ENCODE measurements at regions not wholly inside any gene's neighbourhood (a gene's known extent, or its start where the extent isn't known, plus 50 kb on each side); places are given as distances from the start of the nearest gene placed in this dataset.
A peak's percentile ranks its signal among the peaks of the same experiment; 100 is the strongest.
"Not testable (repeated sequence)": the region's sequence is repeated elsewhere in the genome, so short reads cannot be mapped to it uniquely, and the experiment has no call there.

GRCh38 chr13:86253497-86253896 is 454.3 kb upstream of the SLITRK6 start:
- DNase-seq (ENCODE audit: low read depth): not testable (repeated sequence)

- not testable (repeated sequence) for DNase-seq (ENCODE audit: low read depth)
Observed at GRCh38 chr13:86255820-86256219, 456.6 kb upstream of the SLITRK6 start.

GRCh38 chr13:86269511-86269910 is 470.3 kb upstream of the SLITRK6 start:
- DNase-seq (ENCODE audit: low read depth): no peak

- peak; percentile 71 for DNase-seq (ENCODE audit: low read depth)
Observed at GRCh38 chr13:86282442-86282841, 483.2 kb upstream of the SLITRK6 start.

- DNase-seq (ENCODE audit: low read depth): no peak
Observed at GRCh38 chr13:86283031-86283430, 483.8 kb upstream of the SLITRK6 start.

GRCh38 chr13:86298725-86299124 is 499.5 kb upstream of the SLITRK6 start:
- DNase-seq (ENCODE audit: low read depth): no peak

- no peak for DNase-seq (ENCODE audit: low read depth)
Observed at GRCh38 chr13:86299128-86299527, 499.9 kb upstream of the SLITRK6 start.

- no peak for DNase-seq (ENCODE audit: low read depth)
Observed at GRCh38 chr13:86309881-86310280, 510.7 kb upstream of the SLITRK6 start.

- DNase-seq (ENCODE audit: low read depth): no peak
Observed at GRCh38 chr13:86313421-86313820, 514.2 kb upstream of the SLITRK6 start.

- DNase-seq (ENCODE audit: low read depth): no peak
Observed at GRCh38 chr13:86318450-86318849, 519.2 kb upstream of the SLITRK6 start.

GRCh38 chr13:86324191-86324590 is 525.0 kb upstream of the SLITRK6 start:
- DNase-seq (ENCODE audit: low read depth): no peak

- no peak for DNase-seq (ENCODE audit: low read depth)
Observed at GRCh38 chr13:86355301-86355700, 556.1 kb upstream of the SLITRK6 start.

GRCh38 chr13:86357106-86357505 is 557.9 kb upstream of the SLITRK6 start:
- DNase-seq (ENCODE audit: low read depth): no peak

- DNase-seq (ENCODE audit: low read depth): not testable (repeated sequence)
Observed at GRCh38 chr13:86363749-86364148, 564.5 kb upstream of the SLITRK6 start.

- no peak for DNase-seq (ENCODE audit: low read depth)
Observed at GRCh38 chr13:86368924-86369323, 569.7 kb upstream of the SLITRK6 start.

GRCh38 chr13:86377451-86377850 is 578.2 kb upstream of the SLITRK6 start:
- DNase-seq (ENCODE audit: low read depth): no peak

GRCh38 chr13:86378628-86379027 is 579.4 kb upstream of the SLITRK6 start:
- no peak for DNase-seq (ENCODE audit: low read depth)

- no peak for DNase-seq (ENCODE audit: low read depth)
Observed at GRCh38 chr13:86383151-86383550, 583.9 kb upstream of the SLITRK6 start.

GRCh38 chr13:86383561-86383960 is 584.3 kb upstream of the SLITRK6 start:
- DNase-seq (ENCODE audit: low read depth): no peak

GRCh38 chr13:86397635-86398034 is 598.4 kb upstream of the SLITRK6 start:
- no peak for DNase-seq (ENCODE audit: low read depth)

- DNase-seq (ENCODE audit: low read depth): no peak
Observed at GRCh38 chr13:86399572-86399971, 600.4 kb upstream of the SLITRK6 start.

- no peak for DNase-seq (ENCODE audit: low read depth)
Observed at GRCh38 chr13:86402500-86402899, 603.3 kb upstream of the SLITRK6 start.

GRCh38 chr13:86403181-86403580 is 604.0 kb upstream of the SLITRK6 start:
- DNase-seq (ENCODE audit: low read depth): no peak

- no peak for DNase-seq (ENCODE audit: low read depth)
Observed at GRCh38 chr13:86409466-86410241, 610.4 kb upstream of the SLITRK6 start.
